SKM-1 (cell line): ENCODE measurements at regions not wholly inside any gene's neighbourhood (a gene's known extent, or its start where the extent isn't known, plus 50 kb on each side); places are given as distances from the start of the nearest gene placed in this dataset.

ENCODE experiments used
- DNase-seq: peaks from one replicate; lab custom pipeline; 2025; ENCODE audit not compliant: unreplicated experiment; lab: John Stamatoyannopoulos, UW

GRCh38 chr9:80127920-80128319 lies 556.2 kb downstream of the TLE4 start:
- DNase-seq, result no peak

GRCh38 chr9:80125731-80126264 lies 554.0 kb downstream of the TLE4 start:
- DNase-seq, result no peak

GRCh38 chr9:80117031-80117430 lies 545.3 kb downstream of the TLE4 start:
- no peak for DNase-seq

- DNase-seq, result no peak
Observed at GRCh38 chr9:80114241-80114640, 542.5 kb downstream of the TLE4 start.

GRCh38 chr9:80107931-80108660 lies 536.3 kb downstream of the TLE4 start:
- no peak for DNase-seq

- DNase-seq, result no peak
Observed at GRCh38 chr9:80097476-80097875, 525.7 kb downstream of the TLE4 start.

GRCh38 chr9:80094176-80094771 lies 522.5 kb downstream of the TLE4 start:
- DNase-seq, result no peak

- DNase-seq, result no peak
Observed at GRCh38 chr9:80093695-80094094, 521.9 kb downstream of the TLE4 start.

- no peak for DNase-seq
Observed at GRCh38 chr9:80091526-80091925, 519.8 kb downstream of the TLE4 start.

GRCh38 chr9:80090317-80090716 lies 518.6 kb downstream of the TLE4 start:
- no peak for DNase-seq

GRCh38 chr9:80086822-80087345 lies 515.1 kb downstream of the TLE4 start:
- DNase-seq, result no peak

GRCh38 chr9:80086386-80086785 lies 514.6 kb downstream of the TLE4 start:
- DNase-seq, result no peak

GRCh38 chr9:80085668-80086067 lies 513.9 kb downstream of the TLE4 start:
- DNase-seq, result no peak

GRCh38 chr9:80082213-80082612 lies 510.4 kb downstream of the TLE4 start:
- no peak for DNase-seq

- no peak for DNase-seq
Observed at GRCh38 chr9:80078826-80079225, 507.1 kb downstream of the TLE4 start.

GRCh38 chr9:80077059-80077458 lies 505.3 kb downstream of the TLE4 start:
- DNase-seq, result no peak

GRCh38 chr9:80076162-80076561 lies 504.4 kb downstream of the TLE4 start:
- DNase-seq, result no peak

GRCh38 chr9:80074439-80074838 lies 502.7 kb downstream of the TLE4 start:
- no peak for DNase-seq

- no peak for DNase-seq
Observed at GRCh38 chr9:80072451-80072850, 500.7 kb downstream of the TLE4 start.

GRCh38 chr9:80070071-80070742 lies 498.4 kb downstream of the TLE4 start:
- DNase-seq, result no peak

- no peak for DNase-seq
Observed at GRCh38 chr9:80066931-80067330, 495.2 kb downstream of the TLE4 start.

- no peak for DNase-seq
Observed at GRCh38 chr9:80062567-80062966, 490.8 kb downstream of the TLE4 start.
